Naive thymus-derived CD4-positive, alpha-beta T cell (primary cell): ENCODE measurements at regions not wholly inside any gene's neighbourhood (a gene's known extent, or its start where the extent isn't known, plus 50 kb on each side); places are given as distances from the start of the nearest gene placed in this dataset.

Experiments used
- ATAC-seq: fragments of 150-1000 bp; cut with Tn5 transposase; 2 replicates; pipeline ENCODE4 v1.10.0; 2021; ENCODE audit warnings: mild to moderate bottlenecking, moderate library complexity
- CTCF ChIA-PET: fragments of 350-600 bp; sonication (Branson Sonifier 250); formaldehyde crosslinking; loops from one replicate; lab custom pipeline; 2021; ENCODE audit warnings: antibody characterized with exemption; lab: Charles Lee
- POLR2A ChIA-PET: fragments of 350-600 bp; sonication (Branson Sonifier 250); formaldehyde crosslinking; loops from one replicate; lab custom pipeline; 2021; ENCODE audit warnings: antibody characterized with exemption, inconsistent platforms; lab: Charles Lee
- DNase-seq, 9 donors: peaks; one replicate each; pipeline versions ENCODE4 v3.0.0 to v3.0.0-alpha.2; 2020 to 2022; ENCODE audit warnings: mixed read lengths in 1 of 9
- H3K27ac ChIP-seq: one replicate; pipeline ENCODE4 v1.7.0; 2013; ENCODE audit warnings: mild to moderate bottlenecking, low read depth, low read length, moderate library complexity
- H3K27me3 ChIP-seq, 2 donors: one replicate each; pipeline ENCODE4 v1.7.0; 2013; ENCODE audit warnings: low read length in 2 of 2, mild to moderate bottlenecking in 2 of 2, moderate library complexity in 2 of 2; ENCODE audit not compliant: control insufficient read depth in 2 of 2, insufficient read depth in 2 of 2
- H3K36me3 ChIP-seq, 3 experiments: 1 replicate in 2 of 3; 2 replicates in 1 of 3; pipeline ENCODE4 v1.7.0; 2013; ENCODE audit warnings: low read length in 3 of 3, mild to moderate bottlenecking in 3 of 3, moderate library complexity in 1 of 3; ENCODE audit not compliant: insufficient read depth in 3 of 3, control insufficient read depth in 2 of 3
- H3K4me1 ChIP-seq, 2 donors: one replicate each; pipeline ENCODE4 v1.7.0; 2013; ENCODE audit warnings: low read length in 2 of 2, mild to moderate bottlenecking in 2 of 2, moderate library complexity in 1 of 2; ENCODE audit not compliant: control insufficient read depth in 2 of 2, insufficient read depth in 2 of 2
- H3K4me3 ChIP-seq: 2 replicates; pipeline ENCODE4 v1.7.0; 2013; ENCODE audit warnings: mild to moderate bottlenecking, low read length
- H3K9me3 ChIP-seq, 3 experiments: 1 replicate in 2 of 3; 2 replicates in 1 of 3; pipeline ENCODE4 v1.7.0; 2013; ENCODE audit warnings: low read length in 3 of 3; ENCODE audit not compliant: control insufficient read depth in 2 of 3
- H3K27ac Mint-ChIP-seq, 9 donors: one replicate each; pipeline ENCODE4 v1.8.0; 2020 to 2022; ENCODE audit warnings: mixed read lengths in 9 of 9, mild to moderate bottlenecking in 8 of 9, moderate library complexity in 5 of 9, inconsistent platforms in 2 of 9
- H3K27me3 Mint-ChIP-seq, 5 donors: one replicate each; pipeline ENCODE4 v1.8.0; 2021 to 2022; ENCODE audit warnings: mixed read lengths in 5 of 5, mild to moderate bottlenecking in 1 of 5
- H3K36me3 Mint-ChIP-seq, 5 donors: one replicate each; pipeline ENCODE4 v1.8.0; 2020 to 2022; ENCODE audit warnings: mixed read lengths in 5 of 5, mild to moderate bottlenecking in 3 of 5, inconsistent platforms in 1 of 5
- H3K4me1 Mint-ChIP-seq, 7 donors: one replicate each; pipeline ENCODE4 v1.8.0; 2020 to 2022; ENCODE audit warnings: mixed read lengths in 7 of 7, mild to moderate bottlenecking in 3 of 7, inconsistent platforms in 1 of 7
- H3K4me3 Mint-ChIP-seq, 10 donors: one replicate each; pipeline ENCODE4 v1.8.0; 2020 to 2022; ENCODE audit warnings: mild to moderate bottlenecking in 10 of 10, mixed read lengths in 10 of 10, moderate library complexity in 6 of 10, inconsistent platforms in 2 of 10
- H3K9me3 Mint-ChIP-seq, 11 donors: one replicate each; pipeline ENCODE4 v1.8.0; 2020 to 2022; ENCODE audit warnings: mixed read lengths in 11 of 11, mild to moderate bottlenecking in 4 of 11, inconsistent platforms in 1 of 11, moderate library complexity in 1 of 11
- intact Hi-C, 2 donors: fragments of 100-400 bp; cut with micrococcal nuclease; formaldehyde crosslinking; loops; one replicate each; pipeline ENCODE4 v1.15.1; 2023

GRCh38 chr14:97408937-97409815 lies 612.0 kb downstream of the VRK1 start:
- peaks cover 15 to 34% of the 10 kb centered on the region in 2 donors for H3K4me1 ChIP-seq
- ATAC-seq: peak; percentile 46
- Mint-ChIP-seq H3K4me3 (peak overlapping the region in 9 of 10 donors; percentile 56 to 80 (median 75)), H3K4me1 (peaks cover 0 to 33% (median 26%) of the 10 kb centered on the region in 7 donors), H3K9me3 (no peaks in the 10 kb centered on the region), H3K27ac (peak overlapping the region in 7 of 9 donors; percentile 71 to 88 (median 79)), H3K36me3 (peaks cover 0 to 1% (median 0%) of the 10 kb centered on the region in 5 donors), H3K27me3 (peaks cover 0 to 6% (median 0%) of the 10 kb centered on the region in 5 donors)
- ChIA-PET CTCF (no interaction called here), POLR2A (interaction anchor here (0.7 to 1.0 kb wide), 4 partner anchors 36 to 1858 kb away, joined by 3 to 4 read pairs (median 4); no protein-coding TSS in a partner anchor)
- H3K4me3 ChIP-seq: peak overlapping the region; percentile 27
- peak overlapping the region; percentile 32 for H3K27ac ChIP-seq
- intact Hi-C loops: loop anchor here (1.0 to 10.0 kb wide), 6 partner anchors 16 to 728 kb away; no protein-coding TSS in a partner anchor
- H3K9me3 ChIP-seq: no peaks in the 10 kb centered on the region
- peaks cover 0 to 6% of the 10 kb centered on the region in 2 donors for H3K27me3 ChIP-seq
- peak in 8 of 9 donors; percentile 5 to 55 (median 34) for DNase-seq
- no peaks in the 10 kb centered on the region for H3K36me3 ChIP-seq

GRCh38 chr14:97410667-97411620 lies 613.8 kb downstream of the VRK1 start:
- DNase-seq (peak in 1 of 9 donors; percentile 9), ATAC-seq (no peak)
- Histone ChIP-seq H3K27me3 (peaks cover 0 to 6% of the 10 kb centered on the region in 2 donors), H3K36me3 (no peaks in the 10 kb centered on the region), H3K4me1 (peaks cover 15 to 34% of the 10 kb centered on the region in 2 donors), H3K27ac (no peak overlapping the region), H3K9me3 (no peaks in the 10 kb centered on the region), H3K4me3 (no peak overlapping the region)
- Mint-ChIP-seq H3K9me3 (no peaks in the 10 kb centered on the region), H3K4me3 (no peak overlapping the region), H3K27ac (no peak overlapping the region), H3K36me3 (peaks cover 0 to 1% (median 0%) of the 10 kb centered on the region in 5 donors), H3K4me1 (peaks cover 0 to 30% (median 21%) of the 10 kb centered on the region in 7 donors), H3K27me3 (peaks cover 0 to 11% (median 1%) of the 10 kb centered on the region in 5 donors)
- ChIA-PET POLR2A (no interaction called here), CTCF (no interaction called here)
- intact Hi-C loops: loop anchor here in 1 of 2 donors (2.0 to 5.0 kb wide), 3 partner anchors 34 to 366 kb away; no protein-coding TSS in a partner anchor

GRCh38 chr14:97411938-97412612 lies 614.9 kb downstream of the VRK1 start:
- Mint-ChIP-seq H3K27ac (no peak overlapping the region), H3K27me3 (peaks cover 0 to 11% (median 4%) of the 10 kb centered on the region in 5 donors), H3K4me3 (no peak overlapping the region), H3K36me3 (peaks cover 0 to 1% (median 0%) of the 10 kb centered on the region in 5 donors), H3K4me1 (peaks cover 0 to 30% (median 21%) of the 10 kb centered on the region in 7 donors), H3K9me3 (no peaks in the 10 kb centered on the region)
- ChIA-PET CTCF (no interaction called here), POLR2A (no interaction called here)
- Histone ChIP-seq H3K27me3 (peaks cover 0 to 6% of the 10 kb centered on the region in 2 donors), H3K36me3 (no peaks in the 10 kb centered on the region), H3K4me3 (no peak overlapping the region), H3K4me1 (peaks cover 15 to 34% of the 10 kb centered on the region in 2 donors), H3K27ac (no peak overlapping the region), H3K9me3 (no peaks in the 10 kb centered on the region)
- ATAC-seq: no peak
- DNase-seq: no peak
- intact Hi-C loops: loop anchor here in 1 of 2 donors (2.0 to 5.0 kb wide), 3 partner anchors 35 to 365 kb away; no protein-coding TSS in a partner anchor

- Histone ChIP-seq H3K9me3 (no peaks in the 10 kb centered on the region), H3K4me1 (peaks cover 10 to 28% of the 10 kb centered on the region in 2 donors), H3K4me3 (peak overlapping the region; percentile 60), H3K27ac (no peak overlapping the region), H3K36me3 (no peaks in the 10 kb centered on the region), H3K27me3 (peaks cover 0 to 6% of the 10 kb centered on the region in 2 donors)
- POLR2A ChIA-PET: no interaction called here
- peaks cover 0 to 11% (median 4%) of the 10 kb centered on the region in 5 donors for H3K27me3 Mint-ChIP-seq
- no peak overlapping the region for H3K4me3 Mint-ChIP-seq
- ATAC-seq (no peak), DNase-seq (peak in 1 of 9 donors; percentile 12)
- H3K9me3 Mint-ChIP-seq: no peaks in the 10 kb centered on the region
- peaks cover 0 to 1% (median 0%) of the 10 kb centered on the region in 5 donors for H3K36me3 Mint-ChIP-seq
- peaks cover 4 to 21% (median 16%) of the 10 kb centered on the region in 7 donors for H3K4me1 Mint-ChIP-seq
- CTCF ChIA-PET: no interaction called here
- H3K27ac Mint-ChIP-seq: no peak overlapping the region
- intact Hi-C loops: loop anchor here in 1 of 2 donors (5.0 kb wide), 2 partner anchors 36 to 196 kb away; no protein-coding TSS in a partner anchor
Observed at GRCh38 chr14:97413022-97413539, 615.9 kb downstream of the VRK1 start.

- peaks cover 0 to 18% of the 10 kb centered on the region in 2 donors for H3K4me1 ChIP-seq
- no peak overlapping the region for H3K4me3 Mint-ChIP-seq
- CTCF ChIA-PET: interaction anchor here (0.6 kb wide), 1 partner anchor 300 kb away, joined by 3 read pairs; no protein-coding TSS in a partner anchor
- intact Hi-C loops: loop anchor here in 1 of 2 donors (5.0 kb wide), 2 partner anchors 37 to 197 kb away; no protein-coding TSS in a partner anchor
- POLR2A ChIA-PET: no interaction called here
- peaks cover 0 to 11% (median 4%) of the 10 kb centered on the region in 5 donors for H3K27me3 Mint-ChIP-seq
- DNase-seq: no peak
- H3K36me3 Mint-ChIP-seq: peaks cover 0 to 1% (median 0%) of the 10 kb centered on the region in 5 donors
- H3K9me3 Mint-ChIP-seq: no peaks in the 10 kb centered on the region
- no peak overlapping the region for H3K4me3 ChIP-seq
- no peak for ATAC-seq
- peaks cover 0 to 6% of the 10 kb centered on the region in 2 donors for H3K27me3 ChIP-seq
- H3K27ac ChIP-seq: no peak overlapping the region
- no peaks in the 10 kb centered on the region for H3K36me3 ChIP-seq
- peaks cover 3 to 10% (median 5%) of the 10 kb centered on the region in 7 donors for H3K4me1 Mint-ChIP-seq
- H3K27ac Mint-ChIP-seq: no peak overlapping the region
- no peaks in the 10 kb centered on the region for H3K9me3 ChIP-seq
Observed at GRCh38 chr14:97413966-97414717, 617.0 kb downstream of the VRK1 start.
